Common myeloid progenitor, CD34-positive (primary cell): ENCODE measurements at regions not wholly inside any gene's neighbourhood (a gene's known extent, or its start where the extent isn't known, plus 50 kb on each side); places are given as distances from the start of the nearest gene placed in this dataset.
"Not testable (repeated sequence)": the region's sequence is repeated elsewhere in the genome, so short reads cannot be mapped to it uniquely, and the experiment has no call there.

Experiments
- CTCF ChIA-PET: fragments of 350-600 bp; sonication (Branson Sonifier 250); formaldehyde crosslinking; loops from one replicate; lab custom pipeline; 2021; ENCODE audit warnings: antibody characterized with exemption; lab: Charles Lee
- POLR2A ChIA-PET: fragments of 350-600 bp; sonication (Branson Sonifier 250); formaldehyde crosslinking; loops from one replicate; lab custom pipeline; 2021; ENCODE audit warnings: antibody characterized with exemption; lab: Charles Lee
- DNase-seq, 3 donors: peaks; one replicate each; pipeline versions ENCODE4 v3.0.0 to v3.0.0-alpha.2; 2013
- H3K27ac ChIP-seq, 2 experiments: 1 replicate in 1 of 2; 2 replicates in 1 of 2; pipeline ENCODE4 v1.7.0; 2013; ENCODE audit warnings: inconsistent platforms in 2 of 2, low read length in 2 of 2, mild to moderate bottlenecking in 2 of 2, low read depth in 1 of 2, moderate library complexity in 1 of 2; ENCODE audit not compliant: severe bottlenecking in 2 of 2, insufficient read depth in 1 of 2, poor library complexity in 1 of 2
- H3K27me3 ChIP-seq, 5 experiments: replicated peaks in 2 of 5; 1 replicate in 3 of 5; 2 replicates in 2 of 5; pipeline versions ENCODE4 v1.6.1 to v1.7.0; 2013; ENCODE audit warnings: low read length in 4 of 5, mild to moderate bottlenecking in 2 of 5, moderate library complexity in 2 of 5, inconsistent platforms in 1 of 5; ENCODE audit not compliant: insufficient read depth in 5 of 5, control insufficient read depth in 4 of 5
- H3K36me3 ChIP-seq, 4 experiments: 1 replicate in 2 of 4; 2 replicates in 2 of 4; pipeline versions ENCODE4 v1.6.1 to v1.7.0; 2013; ENCODE audit warnings: low read length in 3 of 4, control low read depth in 1 of 4, mild to moderate bottlenecking in 1 of 4; ENCODE audit not compliant: control insufficient read depth in 4 of 4, insufficient read depth in 4 of 4
- H3K4me1 ChIP-seq, 4 experiments: 1 replicate in 3 of 4; 2 replicates in 1 of 4; pipeline versions ENCODE4 v1.6.1 to v1.7.1; 2013; ENCODE audit warnings: low read length in 3 of 4, mild to moderate bottlenecking in 3 of 4, control low read depth in 1 of 4, inconsistent platforms in 1 of 4, moderate library complexity in 1 of 4; ENCODE audit not compliant: control insufficient read depth in 4 of 4, insufficient read depth in 4 of 4; ENCODE audit errors: control extremely low read depth in 1 of 4
- H3K4me3 ChIP-seq, 7 experiments: 1 replicate in 4 of 7; 2 replicates in 3 of 7; pipeline versions ENCODE4 v1.5.1 to v1.7.0; 2013; ENCODE audit warnings: mild to moderate bottlenecking in 7 of 7, low read length in 6 of 7, moderate library complexity in 6 of 7, inconsistent platforms in 2 of 7, low read depth in 2 of 7, control low read depth in 1 of 7; ENCODE audit not compliant: insufficient read depth in 4 of 7, control insufficient read depth in 1 of 7; ENCODE audit errors: extremely low read depth in 1 of 7
- H3K9me3 ChIP-seq, 5 experiments: 1 replicate in 4 of 5; 2 replicates in 1 of 5; pipeline versions ENCODE4 v1.6.1 to v1.7.1; 2013; ENCODE audit warnings: low read length in 4 of 5, mild to moderate bottlenecking in 2 of 5, inconsistent platforms in 1 of 5, low read depth in 1 of 5, moderate library complexity in 1 of 5; ENCODE audit not compliant: control insufficient read depth in 4 of 5, insufficient read depth in 2 of 5; ENCODE audit errors: control extremely low read depth in 1 of 5
- WGBS: methylation state at CpG from one replicate; pipeline ENCODE4 v1.1.5; 2013; ENCODE audit not compliant: insufficient coverage; 5-methylcytosine and 5-hydroxymethylcytosine counted together

- ChIA-PET POLR2A (no interaction called here), CTCF (no interaction called here)
- H3K36me3 ChIP-seq = no peaks in the 10 kb centered on the region
- no peak overlapping the region for H3K27ac ChIP-seq
- H3K9me3 ChIP-seq = peaks cover 0 to 2% (median 0%) of the 10 kb centered on the region in 5 experiments
- no peak for DNase-seq
- H3K27me3 ChIP-seq = no peaks in the 10 kb centered on the region
- WGBS = 93% methylated on average over 2 of the region's 2 CpGs
- no peak overlapping the region for H3K4me3 ChIP-seq
- no peaks in the 10 kb centered on the region for H3K4me1 ChIP-seq
Observed at GRCh38 chr11:50088231-50088630, 55.6 kb downstream of the OR4C45 start.

- H3K9me3 ChIP-seq = peaks cover 0 to 12% (median 0%) of the 10 kb centered on the region in 5 experiments
- ChIA-PET POLR2A (no interaction called here), CTCF (no interaction called here)
- no peak overlapping the region for H3K4me3 ChIP-seq
- no peaks in the 10 kb centered on the region for H3K4me1 ChIP-seq
- DNase-seq = no peak
- H3K27ac ChIP-seq = no peak overlapping the region
- H3K36me3 ChIP-seq = no peaks in the 10 kb centered on the region
- no CpG with 5 or more reads among the region's 2 CpGs for WGBS
- H3K27me3 ChIP-seq = no peaks in the 10 kb centered on the region
Observed at GRCh38 chr11:50098186-50098725, 65.6 kb downstream of the OR4C45 start.

- no peak overlapping the region for H3K4me3 ChIP-seq
- peaks cover 0 to 9% (median 0%) of the 10 kb centered on the region in 5 experiments for H3K9me3 ChIP-seq
- no peak overlapping the region for H3K27ac ChIP-seq
- H3K36me3 ChIP-seq = no peaks in the 10 kb centered on the region
- no peak for DNase-seq
- ChIA-PET POLR2A (no interaction called here), CTCF (no interaction called here)
- no peaks in the 10 kb centered on the region for H3K4me1 ChIP-seq
- no peaks in the 10 kb centered on the region for H3K27me3 ChIP-seq
Observed at GRCh38 chr11:50102916-50103315, 70.2 kb downstream of the OR4C45 start.

GRCh38 chr11:50140686-50141085, 108.0 kb downstream of the OR4C45 start:
- H3K4me1 ChIP-seq, H3K27ac ChIP-seq, H3K27me3 ChIP-seq, DNase-seq, H3K36me3 ChIP-seq, POLR2A ChIA-PET, H3K4me3 ChIP-seq, H3K9me3 ChIP-seq: not testable (repeated sequence)
- WGBS = 0% methylated on average over 1 of the region's 2 CpGs
- CTCF ChIA-PET = interaction anchor here (0.7 kb wide), 1 partner anchor 108 kb away, joined by 4 read pairs; no protein-coding TSS in a partner anchor

- H3K27ac ChIP-seq, H3K27me3 ChIP-seq, H3K4me3 ChIP-seq, CTCF ChIA-PET, H3K4me1 ChIP-seq, DNase-seq, H3K36me3 ChIP-seq, POLR2A ChIA-PET, H3K9me3 ChIP-seq: not testable (repeated sequence)
- 39% methylated on average over 2 of the region's 3 CpGs for WGBS
Observed at GRCh38 chr11:50146308-50146707, 113.6 kb downstream of the OR4C45 start.

GRCh38 chr11:50147946-50148345, 115.3 kb downstream of the OR4C45 start:
- H3K27ac ChIP-seq, H3K4me3 ChIP-seq, DNase-seq, H3K4me1 ChIP-seq, H3K9me3 ChIP-seq, CTCF ChIA-PET, H3K27me3 ChIP-seq, H3K36me3 ChIP-seq, POLR2A ChIA-PET: not testable (repeated sequence)
- whole genome bisulfite sequencing = no CpG with 5 or more reads among the region's 2 CpGs

GRCh38 chr11:50155508-50155907, 122.8 kb downstream of the OR4C45 start:
- H3K27me3 ChIP-seq = no peaks in the 10 kb centered on the region
- CTCF ChIA-PET = no interaction called here
- H3K4me1 ChIP-seq = no peaks in the 10 kb centered on the region
- H3K9me3 ChIP-seq = no peaks in the 10 kb centered on the region
- H3K36me3 ChIP-seq = no peaks in the 10 kb centered on the region
- no peak overlapping the region for H3K27ac ChIP-seq
- POLR2A ChIA-PET = no interaction called here
- no peak overlapping the region for H3K4me3 ChIP-seq
- no peak for DNase-seq
